ENCODE measurements at regions not wholly inside any gene's neighbourhood (a gene's known extent, or its start where the extent isn't known, plus 50 kb on each side); places are given as distances from the start of the nearest gene placed in this dataset.
A peak's percentile ranks its signal among the peaks of the same experiment; 100 is the strongest.
"Not testable (repeated sequence)": the region's sequence is repeated elsewhere in the genome, so short reads cannot be mapped to it uniquely, and the experiment has no call there.

DNA sequence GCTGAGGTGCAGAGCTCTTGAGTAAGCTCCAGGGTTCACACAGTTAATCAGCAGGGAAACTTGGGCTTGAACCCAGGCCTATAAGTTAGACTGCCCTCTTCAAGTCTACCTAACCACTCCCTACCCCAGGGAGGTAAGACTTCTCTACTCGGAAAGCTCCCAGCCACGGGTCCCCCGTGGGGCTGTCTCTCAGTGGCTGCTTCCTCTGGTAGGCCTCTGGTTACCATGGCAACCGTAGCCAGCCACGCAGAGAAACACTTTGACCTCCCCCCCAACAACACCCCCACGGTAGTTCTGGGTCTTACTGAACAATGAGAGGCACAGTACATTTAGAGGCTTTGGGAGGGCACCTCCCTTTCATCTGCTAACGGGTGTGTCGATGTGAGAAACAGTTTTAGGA, 245.2 kb downstream of the AACS start:
- DNase-seq (ENCODE audit: low spot score): no peak

DNA sequence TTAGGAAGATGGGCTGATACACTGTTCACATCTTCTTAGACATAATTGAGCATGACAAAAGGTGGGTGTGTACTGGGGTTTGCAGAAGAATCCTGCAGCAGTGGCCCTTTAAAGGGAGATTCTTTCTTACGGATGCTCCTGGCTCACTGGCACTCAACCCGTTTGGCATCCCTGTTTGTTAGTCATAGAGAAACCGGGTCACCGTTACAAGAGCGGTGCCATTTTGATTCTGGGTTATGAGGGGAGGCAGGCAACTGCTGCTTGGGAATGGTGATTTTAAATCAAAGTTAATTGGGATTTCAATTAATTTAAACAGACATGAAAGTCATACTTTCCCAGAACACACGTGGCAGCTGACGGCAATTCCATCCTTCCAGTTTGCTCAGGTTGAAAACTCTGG, 245.8 kb downstream of the AACS start:
- DNase-seq (ENCODE audit: low spot score): no peak

DNA sequence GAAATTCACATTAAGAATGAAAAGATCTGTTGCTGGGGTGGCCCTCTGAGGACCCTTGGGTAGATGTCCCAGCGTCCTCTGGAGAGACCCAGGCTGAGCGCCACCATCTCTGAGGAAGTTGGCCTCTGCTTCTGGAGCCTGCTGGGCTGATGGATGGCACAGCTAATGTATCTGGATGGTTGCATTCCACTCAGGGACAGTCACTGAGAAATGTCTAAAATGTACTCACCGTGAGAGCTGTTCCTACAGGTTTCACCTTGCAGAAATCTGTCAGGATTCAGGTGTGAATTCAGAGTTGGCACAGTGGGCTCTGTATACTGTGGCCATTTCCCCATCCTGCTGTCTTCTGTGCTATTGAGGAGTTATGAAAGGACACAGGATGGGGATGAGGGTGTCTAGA, 247.2 kb downstream of the AACS start:
- no peak for DNase-seq (ENCODE audit: low spot score)

DNA sequence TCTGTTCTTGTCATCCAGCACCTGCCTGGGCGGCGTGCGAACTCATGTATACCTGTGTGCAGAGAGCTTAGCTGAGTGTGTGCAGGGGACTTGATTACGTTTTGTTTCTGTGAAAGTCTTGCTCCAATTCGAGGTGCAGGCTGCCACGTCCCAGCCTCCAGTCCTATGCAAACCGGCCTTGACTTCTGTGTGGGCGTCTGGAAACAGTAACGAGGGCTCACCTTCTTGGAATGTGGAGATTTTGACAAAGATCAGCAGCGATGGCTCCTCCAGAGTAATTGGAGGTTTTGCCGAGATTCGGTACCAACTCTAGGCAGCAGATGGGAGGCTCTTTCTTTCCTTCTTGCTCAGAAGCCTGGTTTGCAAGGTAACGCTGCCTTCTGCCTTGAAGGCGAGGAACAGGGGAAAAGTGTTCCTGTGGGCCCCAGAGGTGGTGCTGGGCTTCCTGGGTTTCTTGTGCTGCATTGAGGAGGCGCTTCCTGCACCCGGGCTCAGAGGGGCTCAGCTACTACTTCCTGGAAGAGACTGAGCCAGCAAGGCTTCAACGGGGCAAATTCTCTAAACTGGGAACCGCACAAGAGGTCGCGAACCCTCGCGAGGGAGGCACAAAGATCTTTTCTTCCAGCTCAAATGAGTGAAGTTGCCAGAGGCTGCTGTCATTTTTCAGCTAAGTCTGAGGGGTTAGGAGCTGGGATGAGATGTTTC, 249.0 kb downstream of the AACS start:
- DNase-seq (ENCODE audit: low spot score): no peak

DNA sequence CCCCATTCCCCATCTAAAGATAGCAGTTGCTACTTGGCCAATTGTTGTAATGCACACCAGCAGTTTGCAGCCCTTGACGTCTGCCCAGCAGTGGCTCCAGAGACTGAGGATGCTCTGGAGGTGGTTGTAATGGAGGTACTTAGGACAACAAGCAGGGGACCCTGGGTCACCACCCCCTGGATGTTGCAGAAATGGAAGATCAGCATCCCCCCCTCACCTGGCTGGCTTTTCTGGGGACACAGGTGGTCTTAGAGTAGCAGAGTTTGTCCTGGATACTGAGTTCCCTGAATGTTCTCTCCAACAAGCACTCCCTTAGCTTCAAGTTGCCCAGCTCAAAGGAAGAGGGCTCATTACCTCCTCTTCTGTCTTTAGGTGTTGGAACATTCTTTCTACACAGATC, 250.5 kb downstream of the AACS start:
- no peak for DNase-seq (ENCODE audit: low spot score)

DNA sequence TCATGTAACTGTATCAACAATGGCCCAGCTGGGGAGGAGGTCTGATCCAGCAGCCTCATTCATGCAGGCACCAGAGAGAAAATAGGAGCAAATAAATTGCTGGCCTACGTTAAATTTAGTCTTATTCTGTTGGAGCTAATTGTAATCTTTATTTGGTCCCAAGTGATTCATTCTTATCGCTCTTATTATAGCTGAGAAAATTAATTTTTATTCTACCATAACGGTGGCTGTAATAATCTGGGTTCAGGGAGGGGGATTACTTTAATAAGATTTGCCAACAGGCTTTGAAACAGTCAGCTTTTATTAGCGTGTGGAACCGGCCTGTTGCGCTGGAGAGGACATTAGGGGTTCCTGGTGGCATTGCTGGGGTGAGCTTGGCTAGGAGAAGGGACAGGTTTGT, 254.9 kb downstream of the AACS start:
- no peak for DNase-seq (ENCODE audit: low spot score)

DNA sequence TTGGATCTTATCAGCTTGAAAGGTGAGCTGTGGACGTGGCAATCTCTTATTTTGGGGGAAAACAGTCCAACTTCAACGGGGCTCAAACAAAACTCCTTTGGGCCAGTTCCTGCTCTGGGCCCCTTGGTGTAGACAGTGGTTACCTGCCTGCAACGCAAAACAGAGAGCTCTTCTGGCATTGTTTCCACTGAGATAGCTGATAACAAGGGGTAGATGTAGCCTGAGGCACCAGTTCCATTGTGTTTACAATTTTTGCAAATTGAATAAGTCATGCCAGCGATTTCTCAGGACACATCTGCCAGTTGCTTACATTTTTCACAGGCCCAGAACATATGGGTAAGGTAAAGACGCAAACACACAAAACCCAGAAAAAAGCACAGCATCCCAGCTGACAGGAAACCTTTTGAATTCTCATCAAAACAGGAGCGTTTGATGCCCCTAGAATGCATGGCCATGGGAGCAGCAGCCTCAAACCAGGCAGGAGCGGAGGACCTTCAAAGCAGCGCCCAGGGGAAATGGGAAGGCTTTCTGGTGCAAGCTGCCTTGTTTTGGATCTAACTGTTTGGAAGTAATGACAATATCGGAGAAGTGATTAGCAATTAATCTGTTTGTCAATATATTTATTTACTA, 259.7 kb downstream of the AACS start:
- DNase-seq (ENCODE audit: low spot score): no peak

DNA sequence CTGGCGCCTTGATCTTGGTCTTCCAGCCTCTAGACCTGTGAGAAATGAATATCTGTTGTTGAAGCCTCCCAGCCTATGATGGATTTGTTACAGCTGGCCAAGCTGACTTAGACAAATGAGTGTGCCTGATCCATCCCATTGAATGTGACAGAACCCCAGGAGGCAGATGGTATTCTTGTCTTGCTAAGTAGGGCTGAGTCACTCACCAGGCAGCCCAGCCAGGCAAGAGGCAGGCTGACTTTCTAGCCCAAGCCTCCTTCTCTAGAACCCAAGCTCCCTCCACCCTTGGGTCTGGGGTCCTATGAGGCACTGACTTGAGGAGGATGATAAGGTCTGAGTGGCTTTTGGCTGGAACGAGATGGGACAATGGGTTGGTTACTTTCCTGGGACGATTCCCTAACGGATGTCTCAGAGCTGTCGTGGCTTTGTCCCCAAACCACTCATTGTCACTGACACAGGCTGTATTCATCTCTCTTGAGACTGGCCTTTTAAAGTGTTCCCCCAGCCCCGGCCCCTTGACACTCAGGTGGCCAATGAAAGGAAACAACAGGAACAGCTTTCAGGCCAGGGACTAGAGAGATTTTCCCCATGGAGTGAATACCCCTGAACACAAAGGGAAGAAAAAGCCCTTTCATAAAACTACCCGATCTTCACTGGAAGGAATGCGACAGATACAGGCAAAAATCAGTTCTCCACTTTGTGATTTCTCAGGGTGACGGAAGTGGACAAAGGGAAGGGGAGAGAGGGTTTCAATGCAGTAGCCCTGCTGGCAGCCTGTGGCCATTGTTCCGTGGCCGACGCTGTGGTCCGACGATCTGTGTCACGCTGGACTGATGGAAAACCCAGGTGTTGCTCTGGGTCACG, 264.2 kb downstream of the AACS start:
- no peak for DNase-seq (ENCODE audit: low spot score)

DNA sequence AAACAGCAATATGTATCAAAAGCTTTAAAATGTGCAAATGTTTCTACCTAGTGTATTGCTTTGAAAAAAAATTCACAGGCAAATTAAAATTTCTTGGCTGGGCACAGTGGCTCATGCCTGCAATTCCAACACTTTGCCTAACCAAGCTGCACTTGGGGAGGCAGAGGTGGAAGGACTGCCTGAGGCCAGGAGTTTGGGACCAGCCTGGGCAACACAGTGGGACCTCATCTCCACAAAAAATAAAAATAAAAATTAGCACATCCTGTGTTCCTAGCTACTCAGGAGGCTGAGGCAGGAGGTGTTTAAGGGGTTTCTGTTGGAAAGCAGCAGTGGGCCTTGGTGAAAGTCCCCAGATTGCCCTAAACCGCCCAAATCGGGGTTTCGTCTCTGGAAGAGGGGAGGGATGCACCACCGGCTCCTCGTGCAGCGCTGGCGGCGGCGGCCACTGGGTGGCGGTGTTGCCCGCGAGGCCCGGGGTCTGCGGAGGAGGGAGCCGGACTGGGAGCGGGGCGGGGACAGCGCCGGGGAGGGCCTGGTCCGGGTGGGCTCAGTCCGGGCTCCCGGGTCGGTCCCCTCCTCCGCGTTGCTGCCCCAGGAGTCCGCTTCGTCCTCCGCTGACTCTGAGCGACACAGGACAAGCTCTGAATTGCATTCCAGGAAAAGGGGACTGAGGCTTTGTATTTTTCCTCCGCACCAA, 265.6 kb downstream of the AACS start:
- peak; percentile 67 for DNase-seq (ENCODE audit: low spot score)

DNA sequence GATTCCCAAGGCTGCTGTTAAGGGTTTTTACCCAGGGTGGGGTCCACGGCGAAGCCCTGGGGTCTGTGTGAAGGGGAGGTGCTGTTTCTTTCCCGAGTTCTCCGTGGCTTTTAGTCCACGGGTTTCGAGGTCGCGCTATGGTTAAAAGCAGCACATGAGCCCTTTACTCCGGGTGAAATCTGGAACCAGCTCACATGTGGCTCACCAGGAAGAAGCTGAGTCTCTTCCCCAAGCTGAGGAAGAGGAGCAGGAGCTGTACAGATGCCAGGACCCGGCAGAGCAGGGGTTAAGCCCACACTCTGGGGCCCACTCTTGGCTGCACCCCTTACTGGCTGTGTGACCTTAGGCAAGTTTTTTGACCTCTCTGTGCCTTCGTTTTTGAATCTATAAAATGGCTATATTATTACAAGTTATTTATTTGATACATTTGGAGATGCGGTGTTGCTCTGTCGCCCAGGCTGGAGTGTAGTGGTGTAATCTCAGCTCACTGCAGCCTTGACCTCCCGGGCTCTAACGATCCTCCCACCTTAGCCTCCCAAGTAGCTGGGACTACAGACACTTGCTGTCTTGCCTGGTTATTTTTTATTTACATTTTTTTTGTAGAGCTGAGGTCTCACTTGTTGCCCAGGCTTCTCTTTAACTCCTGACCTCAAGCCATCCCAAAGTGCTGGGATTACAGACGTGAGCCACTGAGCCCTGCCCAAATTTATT, 266.3 kb downstream of the AACS start:
- peak; percentile 6 for DNase-seq (ENCODE audit: low spot score)

DNA sequence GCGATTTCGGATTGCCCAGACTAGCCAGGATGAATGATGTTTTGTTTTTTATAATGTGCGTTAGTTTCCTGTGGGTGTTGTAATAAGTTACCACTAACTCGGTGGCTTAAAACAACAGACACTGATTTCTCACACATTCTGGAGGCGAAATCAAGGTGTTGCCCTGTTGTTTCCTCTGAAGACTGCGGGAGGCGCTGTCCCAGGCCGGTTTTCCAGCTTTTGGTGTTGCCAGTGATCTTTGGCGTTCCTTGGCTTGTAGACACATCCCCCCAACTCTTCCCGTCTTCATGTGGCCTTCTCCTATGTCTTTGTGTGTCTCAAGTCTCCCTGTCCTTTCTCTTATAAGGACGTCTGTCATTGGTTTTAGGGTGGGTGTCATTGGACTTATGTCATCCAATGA, 267.7 kb downstream of the AACS start:
- no peak for DNase-seq (ENCODE audit: low spot score)

DNA sequence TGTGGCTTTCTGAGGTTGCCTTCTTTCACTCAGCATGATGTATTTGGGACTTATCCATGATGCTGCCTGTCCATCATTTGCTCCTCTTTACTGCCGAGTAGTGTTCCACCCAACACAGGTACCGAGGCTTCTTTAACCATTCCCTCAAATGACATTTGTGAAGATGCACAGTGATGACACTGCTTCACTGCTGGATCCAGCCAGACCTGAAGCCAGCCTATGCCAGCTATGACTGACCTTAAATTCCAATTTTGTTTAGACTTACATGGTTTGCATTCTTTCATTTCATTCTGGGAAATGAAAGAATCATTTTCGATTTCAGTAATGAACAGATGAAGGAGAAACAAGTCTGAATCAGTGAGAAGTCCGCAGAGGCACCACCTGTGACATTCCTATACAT, 271.0 kb downstream of the AACS start:
- DNase-seq (ENCODE audit: low spot score): no peak

DNA sequence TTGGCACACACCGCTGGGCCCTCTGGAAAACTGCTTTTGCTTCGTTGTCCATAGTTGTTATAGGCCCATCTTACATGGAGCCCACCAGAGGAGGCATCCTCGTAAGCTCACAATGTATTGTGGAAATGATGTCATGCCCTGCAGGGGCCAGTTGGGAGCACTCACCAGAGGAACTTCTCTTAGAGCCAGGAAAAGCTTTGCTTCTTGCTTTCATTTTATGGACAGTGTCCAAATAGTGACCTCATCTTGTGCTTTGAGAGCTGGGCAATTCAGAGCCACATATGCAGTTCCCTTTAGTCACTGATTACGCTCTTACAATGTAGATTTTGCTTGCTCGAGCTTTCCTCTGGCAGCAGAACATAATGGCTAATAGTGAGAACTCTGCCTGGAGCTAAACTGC, 275.6 kb downstream of the AACS start:
- no peak for DNase-seq (ENCODE audit: low spot score)

DNA sequence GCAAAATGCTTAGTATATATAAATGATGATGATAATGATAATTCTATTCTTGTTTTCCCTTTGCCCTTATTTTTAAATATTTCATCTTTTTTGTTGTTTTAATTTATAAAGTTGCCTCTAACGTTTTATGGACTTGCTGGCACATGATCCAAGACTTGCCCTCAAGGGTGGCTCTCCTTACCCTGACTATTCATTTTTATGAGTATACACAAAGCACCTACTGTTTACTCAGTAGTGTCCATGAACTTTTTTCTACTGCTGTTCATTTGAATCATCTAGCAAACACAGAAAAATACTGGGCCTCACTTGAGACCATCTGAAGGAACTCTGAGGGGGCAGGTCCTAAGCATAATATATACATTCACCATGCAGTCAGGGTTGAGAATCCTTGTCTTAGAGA, 276.2 kb downstream of the AACS start:
- DNase-seq (ENCODE audit: low spot score): no peak

DNA sequence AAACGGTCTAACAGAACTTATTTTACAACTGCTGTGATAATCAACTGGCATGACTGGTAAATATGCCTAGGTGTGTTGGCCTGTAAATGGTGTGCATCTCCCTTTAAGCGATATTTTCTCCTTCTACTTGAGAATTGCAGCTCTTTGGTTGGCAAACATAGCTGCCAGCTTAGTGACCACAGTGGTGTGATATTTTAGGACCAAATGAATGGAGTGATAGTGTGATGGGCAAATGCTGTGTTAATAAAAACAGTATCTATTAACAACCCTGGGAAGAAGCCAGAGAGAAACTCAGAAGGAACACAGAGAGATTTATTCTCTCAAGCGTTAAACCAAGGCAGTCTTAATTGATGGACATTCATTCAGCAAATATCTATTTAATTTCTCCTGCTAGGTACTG, 278.4 kb downstream of the AACS start:
- DNase-seq (ENCODE audit: low spot score): no peak

DNA sequence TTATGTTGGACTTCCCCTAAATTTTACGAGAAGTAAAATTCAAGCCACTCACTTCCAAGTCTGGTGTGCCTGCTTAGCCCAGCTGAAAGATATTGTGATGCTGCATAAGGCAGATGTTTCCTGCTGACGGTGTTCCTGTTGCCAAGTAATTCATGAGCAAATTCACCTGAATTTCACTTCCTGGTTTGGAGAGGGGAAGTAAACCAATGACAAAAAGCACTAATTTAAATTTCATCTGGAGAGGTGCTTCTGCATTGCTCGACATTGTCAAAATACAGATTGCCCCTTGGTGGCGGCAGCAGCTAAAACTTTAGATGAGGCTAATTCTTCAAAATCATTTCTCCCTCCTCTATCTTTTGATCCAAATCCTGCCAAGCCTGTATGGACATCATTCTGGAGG, 281.1 kb downstream of the AACS start:
- DNase-seq (ENCODE audit: low spot score): no peak

DNA sequence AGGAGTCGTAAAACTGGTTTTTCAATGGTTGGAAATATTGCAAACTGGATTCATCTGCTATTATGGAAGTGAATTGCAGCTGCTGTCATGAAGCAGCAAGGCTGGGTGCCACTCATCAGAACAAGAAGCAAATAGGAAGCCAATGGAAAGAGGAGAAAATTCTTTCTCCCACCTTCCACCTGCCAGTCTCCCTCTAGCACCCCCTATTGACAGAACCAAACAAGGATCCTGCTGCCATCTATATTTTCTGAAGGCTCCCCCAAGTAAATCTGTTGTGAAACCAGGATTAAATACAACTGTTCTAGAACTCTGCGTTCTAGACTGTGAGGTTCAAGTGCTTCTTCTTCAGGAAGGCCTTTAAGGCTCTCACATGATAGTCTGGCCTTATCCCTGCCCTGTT, 286.6 kb downstream of the AACS start:
- no peak for DNase-seq (ENCODE audit: low spot score)

DNA sequence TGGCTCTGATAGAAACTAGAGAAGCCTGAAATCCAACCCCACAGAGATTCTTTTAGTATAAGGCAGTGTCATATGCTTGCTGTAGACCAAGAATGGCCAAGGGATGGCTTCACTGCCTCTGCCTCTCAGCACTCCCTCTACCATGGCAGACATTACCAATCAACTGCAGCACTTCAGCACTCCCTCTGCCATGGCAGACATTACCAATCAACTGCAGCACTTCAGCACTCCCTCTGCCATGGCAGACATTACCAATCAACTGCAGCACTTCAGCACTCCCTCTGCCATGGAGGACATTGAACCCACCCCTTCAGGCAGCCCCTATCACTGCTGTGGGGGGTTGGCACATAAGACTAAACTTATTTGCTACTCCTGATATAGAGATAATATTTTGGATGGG, 287.8 kb downstream of the AACS start:
- DNase-seq (ENCODE audit: low spot score): not testable (repeated sequence)

DNA sequence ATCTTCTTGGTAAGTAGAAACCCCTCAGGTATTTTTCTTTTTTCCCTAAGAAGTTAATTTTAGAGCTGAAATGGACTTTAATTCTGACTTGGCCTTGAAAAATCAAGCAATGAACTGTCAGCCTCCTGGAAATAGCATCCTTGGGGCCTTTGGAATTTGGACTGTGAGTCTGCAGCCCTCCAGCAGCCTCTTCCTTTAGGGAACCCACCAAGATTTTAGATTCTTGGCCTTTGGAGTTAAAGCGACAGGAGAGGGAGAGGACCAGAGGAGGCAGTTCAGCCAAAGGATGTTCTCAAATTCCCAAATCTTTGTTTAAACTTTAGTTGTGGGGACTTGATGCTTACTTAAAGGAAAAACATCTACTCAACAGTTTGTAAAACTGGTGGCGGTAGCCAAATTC, 288.6 kb downstream of the AACS start:
- DNase-seq (ENCODE audit: low spot score): no peak

DNA sequence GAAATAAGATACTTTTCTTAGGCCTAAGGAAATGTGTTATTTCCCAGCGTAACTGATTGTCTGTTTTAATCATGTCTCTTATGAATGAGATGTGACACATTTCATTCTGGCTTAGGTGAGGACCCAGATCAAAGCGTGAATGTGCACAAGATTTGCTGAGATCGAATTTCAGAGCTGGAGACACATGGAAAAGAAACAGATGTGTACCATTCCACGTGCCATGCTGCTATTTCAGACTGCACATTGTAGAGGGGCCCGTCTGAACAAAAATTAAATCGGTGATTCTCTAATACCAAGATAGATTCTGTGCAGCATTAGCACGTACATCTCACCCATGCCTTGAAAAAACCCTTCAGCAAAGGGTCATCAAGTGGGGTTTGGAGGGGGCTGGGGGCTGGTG, 290.4 kb downstream of the AACS start:
- no peak for DNase-seq (ENCODE audit: low spot score)

DNA sequence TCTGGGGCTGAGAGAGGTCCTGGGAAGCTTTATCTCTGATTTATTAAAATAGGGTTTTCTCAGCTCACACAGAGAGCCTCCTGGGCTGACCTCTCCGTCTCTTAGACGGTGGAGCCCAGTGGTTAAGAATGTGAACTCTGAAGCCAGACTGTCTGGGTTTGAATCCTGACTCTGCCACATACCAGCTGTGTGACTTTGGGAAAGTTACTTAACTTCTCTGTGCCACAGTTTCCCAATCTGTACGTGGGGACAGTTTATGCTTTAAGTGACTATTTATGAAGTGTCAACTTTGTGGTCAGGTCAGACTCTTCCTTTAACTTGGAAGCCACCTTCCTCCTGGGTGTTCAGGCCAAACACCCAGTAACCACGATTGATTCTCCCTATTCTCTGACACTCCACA, 290.9 kb downstream of the AACS start:
- no peak for DNase-seq (ENCODE audit: low spot score)

DNA sequence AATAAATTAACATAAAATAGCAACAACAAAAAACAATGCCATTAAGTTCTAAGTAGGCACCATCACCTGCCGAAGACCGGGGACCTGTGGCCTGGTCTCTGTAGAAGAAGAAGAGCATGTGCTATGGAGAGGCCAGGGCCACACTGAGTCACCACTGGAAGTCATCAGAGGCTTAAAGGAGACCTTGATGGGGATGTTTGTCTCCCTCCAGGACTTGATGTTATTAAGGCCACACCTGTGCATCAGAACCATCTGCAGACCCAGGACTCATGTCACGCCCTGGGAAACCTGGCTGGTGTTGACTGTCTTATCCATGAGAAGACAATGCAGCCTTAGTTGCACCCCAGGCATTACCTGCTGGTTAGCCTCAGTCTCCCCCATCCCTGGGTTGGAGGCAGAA, 292.3 kb downstream of the AACS start:
- no peak for DNase-seq (ENCODE audit: low spot score)
